Calu3 (cell line): ENCODE measurements at regions not wholly inside any gene's neighbourhood (a gene's known extent, or its start where the extent isn't known, plus 50 kb on each side); places are given as distances from the start of the nearest gene placed in this dataset.

Source experiments
- BruUV-seq: library from RNA; stranded (reverse); fragments of 400-500 nt; replicated peaks from 2 replicates; lab custom pipeline; 2021; lab: Mats Ljungman, UMichigan
- CTCF ChIA-PET: fragments of 300-600 bp; sonication (Branson Sonifier 250); formaldehyde crosslinking; loops from one replicate; lab custom pipeline; 2022; ENCODE audit warnings: antibody characterized with exemption; lab: Charles Lee
- DNase-seq: peaks from one replicate; pipeline ENCODE4 v3.0.0; 2022
- H3K27ac Mint-ChIP-seq: one replicate; pipeline ENCODE4 v1.8.0; 2022; ENCODE audit warnings: mixed read lengths; ENCODE audit not compliant: unreplicated experiment
- H3K27me3 Mint-ChIP-seq: one replicate; pipeline ENCODE4 v1.8.0; 2022; ENCODE audit warnings: mixed read lengths; ENCODE audit not compliant: unreplicated experiment
- H3K36me3 Mint-ChIP-seq: one replicate; pipeline ENCODE4 v1.8.0; 2022; ENCODE audit warnings: mild to moderate bottlenecking, moderate library complexity, mixed read lengths; ENCODE audit not compliant: insufficient read depth, unreplicated experiment
- H3K4me1 Mint-ChIP-seq: one replicate; pipeline ENCODE4 v1.8.0; 2022; ENCODE audit warnings: mild to moderate bottlenecking, low read depth, mixed read lengths; ENCODE audit not compliant: unreplicated experiment
- H3K4me3 Mint-ChIP-seq: one replicate; pipeline ENCODE4 v1.8.0; 2022; ENCODE audit warnings: mild to moderate bottlenecking, low read depth, moderate library complexity, mixed read lengths; ENCODE audit not compliant: unreplicated experiment
- H3K9me3 Mint-ChIP-seq: one replicate; pipeline ENCODE4 v1.8.0; 2022; ENCODE audit warnings: low read depth, mixed read lengths; ENCODE audit not compliant: unreplicated experiment
- CTCF ChIP-seq: fragments of 200-600 bp; IDR thresholded peaks from one replicate; pipeline ENCODE4 v1.8.0; 2022; ENCODE audit warnings: antibody characterized with exemption; ENCODE audit not compliant: unreplicated experiment
- intact Hi-C: fragments of 100-400 bp; cut with micrococcal nuclease; formaldehyde crosslinking; loops from one replicate; pipeline ENCODE4 v1.10.0; 2022; ENCODE audit not compliant: unreplicated experiment

GRCh38 chr11:88043149-88043548 is 132.1 kb downstream of the RAB38 start:
- no peak overlapping the region for H3K27ac Mint-ChIP-seq
- BruUV-seq: no TSS peak
- peaks cover 13% of the 10 kb centered on the region for H3K27me3 Mint-ChIP-seq
- H3K4me3 Mint-ChIP-seq: no peak overlapping the region
- no peak for TF ChIP-seq CTCF
- DNase-seq: no peak
- no peaks in the 10 kb centered on the region for H3K9me3 Mint-ChIP-seq
- intact Hi-C loops: no loop called here
- no peaks in the 10 kb centered on the region for H3K36me3 Mint-ChIP-seq
- CTCF ChIA-PET: no interaction called here
- no peaks in the 10 kb centered on the region for H3K4me1 Mint-ChIP-seq

GRCh38 chr11:88042647-88043046 is 132.6 kb downstream of the RAB38 start:
- Mint-ChIP-seq H3K4me1 (no peaks in the 10 kb centered on the region), H3K27ac (no peak overlapping the region), H3K4me3 (no peak overlapping the region), H3K36me3 (no peaks in the 10 kb centered on the region), H3K9me3 (no peaks in the 10 kb centered on the region), H3K27me3 (peaks cover 13% of the 10 kb centered on the region)
- TF ChIP-seq CTCF: no peak
- CTCF ChIA-PET: no interaction called here
- intact Hi-C loops: no loop called here
- DNase-seq: no peak
- BruUV-seq: no TSS peak

- TF ChIP-seq CTCF: no peak
- H3K36me3 Mint-ChIP-seq: no peaks in the 10 kb centered on the region
- BruUV-seq: no TSS peak
- DNase-seq: no peak
- intact Hi-C loops: no loop called here
- no peak overlapping the region for H3K27ac Mint-ChIP-seq
- CTCF ChIA-PET: no interaction called here
- H3K9me3 Mint-ChIP-seq: no peaks in the 10 kb centered on the region
- H3K4me1 Mint-ChIP-seq: no peaks in the 10 kb centered on the region
- peaks cover 13% of the 10 kb centered on the region for H3K27me3 Mint-ChIP-seq
- H3K4me3 Mint-ChIP-seq: no peak overlapping the region
These were observed 133.0 kb downstream of the RAB38 start for GRCh38 chr11:88042238-88042637.

- Mint-ChIP-seq H3K27me3 (peaks cover 13% of the 10 kb centered on the region), H3K4me1 (no peaks in the 10 kb centered on the region), H3K9me3 (no peaks in the 10 kb centered on the region), H3K27ac (no peak overlapping the region), H3K4me3 (no peak overlapping the region), H3K36me3 (no peaks in the 10 kb centered on the region)
- no peak for TF ChIP-seq CTCF
- no peak for DNase-seq
- intact Hi-C loops: no loop called here
- CTCF ChIA-PET: no interaction called here
- BruUV-seq: no TSS peak
These were observed 133.6 kb downstream of the RAB38 start for GRCh38 chr11:88041679-88042078.
